Fibroblast of pulmonary artery (primary cell): ENCODE measurements at regions not wholly inside any gene's neighbourhood (a gene's known extent, or its start where the extent isn't known, plus 50 kb on each side); places are given as distances from the start of the nearest gene placed in this dataset.
A peak's percentile ranks its signal among the peaks of the same experiment; 100 is the strongest.

Source experiments
- DNase-seq: peaks from one replicate; pipeline ENCODE4 v3.0.0-alpha.2; 2010; ENCODE audit warnings: low read depth
- H3K4me3 ChIP-seq: replicated peaks from 2 replicates; pipeline ENCODE4 v1.5.1; 2011; ENCODE audit warnings: low read depth, mild to moderate bottlenecking, control low read depth, low read length, moderate library complexity
- TF ChIP-seq, protein P1 (sequence below): IDR thresholded peaks from 2 replicates; pipeline ENCODE4 v1.5.1; 2011; ENCODE audit warnings: mild to moderate bottlenecking, control low read depth, low read length, inconsistent platforms; ENCODE audit errors: missing control alignments

DNA sequence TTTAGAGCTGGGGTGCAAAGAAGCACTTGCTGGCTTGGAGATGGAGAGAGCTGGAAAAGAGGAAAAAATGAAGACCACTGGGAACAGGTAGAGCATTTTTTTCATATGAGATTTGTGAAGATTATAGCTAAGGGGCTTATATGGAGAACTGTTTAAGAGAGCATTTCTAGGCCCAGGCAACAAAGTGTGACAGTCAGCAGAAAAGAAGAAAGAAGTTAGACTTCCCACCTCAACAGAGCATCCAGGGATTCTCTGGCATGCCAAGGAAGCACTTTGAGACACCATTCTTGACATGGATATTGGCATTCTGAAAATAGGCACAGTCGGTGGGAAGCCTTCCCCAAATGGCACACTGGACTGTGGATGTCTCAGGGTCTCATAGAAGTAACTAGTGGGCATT, 195.5 kb downstream of the KLHL28 start:
- TF ChIP-seq, protein P1, sequence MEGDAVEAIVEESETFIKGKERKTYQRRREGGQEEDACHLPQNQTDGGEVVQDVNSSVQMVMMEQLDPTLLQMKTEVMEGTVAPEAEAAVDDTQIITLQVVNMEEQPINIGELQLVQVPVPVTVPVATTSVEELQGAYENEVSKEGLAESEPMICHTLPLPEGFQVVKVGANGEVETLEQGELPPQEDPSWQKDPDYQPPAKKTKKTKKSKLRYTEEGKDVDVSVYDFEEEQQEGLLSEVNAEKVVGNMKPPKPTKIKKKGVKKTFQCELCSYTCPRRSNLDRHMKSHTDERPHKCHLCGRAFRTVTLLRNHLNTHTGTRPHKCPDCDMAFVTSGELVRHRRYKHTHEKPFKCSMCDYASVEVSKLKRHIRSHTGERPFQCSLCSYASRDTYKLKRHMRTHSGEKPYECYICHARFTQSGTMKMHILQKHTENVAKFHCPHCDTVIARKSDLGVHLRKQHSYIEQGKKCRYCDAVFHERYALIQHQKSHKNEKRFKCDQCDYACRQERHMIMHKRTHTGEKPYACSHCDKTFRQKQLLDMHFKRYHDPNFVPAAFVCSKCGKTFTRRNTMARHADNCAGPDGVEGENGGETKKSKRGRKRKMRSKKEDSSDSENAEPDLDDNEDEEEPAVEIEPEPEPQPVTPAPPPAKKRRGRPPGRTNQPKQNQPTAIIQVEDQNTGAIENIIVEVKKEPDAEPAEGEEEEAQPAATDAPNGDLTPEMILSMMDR = no peak

DNA sequence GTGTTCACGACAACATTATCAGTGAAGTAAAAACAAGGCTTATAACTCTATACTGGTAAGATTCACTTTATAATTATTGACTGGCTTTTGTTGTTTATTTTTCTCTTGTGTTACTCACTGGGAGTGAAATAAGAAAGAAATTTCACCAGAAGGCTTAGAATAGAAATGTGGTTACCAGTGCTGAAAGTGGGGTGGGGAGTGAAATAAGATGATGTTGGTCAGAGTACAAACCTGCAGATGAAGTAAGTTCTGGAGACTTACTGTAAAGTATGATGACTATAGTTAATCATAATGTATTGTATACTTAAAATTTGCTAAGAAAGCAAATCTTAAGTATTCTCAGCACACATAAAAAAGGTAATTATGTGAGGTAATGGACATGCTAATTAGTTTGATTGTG, 198.4 kb downstream of the KLHL28 start:
- no peak overlapping the region for H3K4me3 ChIP-seq
- TF ChIP-seq, protein P1 = no peak
- DNase-seq = no peak

More for the DNA sequence above, 195.5 kb downstream of the KLHL28 start:
- H3K4me3 ChIP-seq = no peak overlapping the region
- DNase-seq = no peak

DNA sequence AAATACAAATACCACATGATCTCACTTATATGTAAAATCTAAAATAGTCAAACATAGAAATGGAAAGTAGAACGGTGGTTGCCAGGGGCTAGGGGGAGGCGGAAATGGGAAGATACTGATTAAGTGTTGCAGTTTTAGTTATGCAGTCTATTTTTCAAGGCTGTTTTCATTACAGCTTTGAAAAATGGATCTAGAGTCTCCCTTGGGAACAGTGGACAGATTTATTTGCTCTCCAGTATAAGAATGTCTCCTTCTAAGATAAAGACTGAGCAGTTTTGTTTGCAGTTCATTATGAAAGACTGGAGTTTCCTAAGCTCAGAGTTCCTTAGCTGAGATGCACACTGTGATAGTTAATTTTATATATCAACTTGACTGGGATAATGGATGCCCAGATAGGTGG, 202.5 kb downstream of the KLHL28 start:
- TF ChIP-seq, protein P1 = no peak
- DNase-seq = peak; percentile 24
- no peak overlapping the region for H3K4me3 ChIP-seq

DNA sequence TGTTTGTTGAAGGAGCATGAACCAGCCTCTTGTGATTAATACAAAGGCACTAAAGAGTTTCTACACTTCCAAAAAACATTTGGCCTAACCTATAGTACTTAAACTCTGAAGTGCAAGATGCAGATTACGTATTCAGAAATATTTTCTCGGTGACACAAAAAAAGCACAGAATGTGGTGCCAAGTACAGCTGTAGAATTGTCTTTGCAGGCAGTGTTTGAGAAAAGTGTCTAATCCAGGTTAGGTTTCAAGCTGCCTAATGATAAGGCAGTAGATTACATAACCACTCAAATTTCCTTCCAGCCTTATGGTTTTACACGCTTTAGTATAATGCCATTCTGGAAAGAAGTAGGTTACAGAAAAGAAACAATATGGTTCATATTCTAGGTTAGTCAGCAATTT, 205.2 kb downstream of the KLHL28 start:
- TF ChIP-seq, protein P1 = no peak
- DNase-seq = peak; percentile 31
- H3K4me3 ChIP-seq = no peak overlapping the region

DNA sequence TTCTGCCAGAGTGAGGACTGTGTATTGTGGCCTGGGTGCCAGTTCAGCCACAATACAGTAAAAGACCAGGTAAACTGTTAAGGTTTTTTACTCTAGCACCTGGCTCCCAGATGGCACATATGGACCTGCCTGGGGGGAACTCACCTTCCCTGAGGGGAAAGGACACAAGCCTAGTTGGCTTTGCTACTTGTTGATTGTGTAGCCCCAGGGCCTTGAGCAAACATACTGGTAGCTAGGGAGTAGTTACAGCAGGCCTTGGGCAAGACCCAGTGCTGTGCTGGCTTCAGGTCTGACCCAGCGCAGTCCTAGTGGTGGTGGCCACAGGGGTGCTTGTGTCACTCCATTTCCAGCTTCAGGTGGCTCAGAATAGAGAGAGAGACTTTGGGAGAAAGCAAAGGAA, 216.4 kb downstream of the KLHL28 start:
- DNase-seq = no peak
- TF ChIP-seq, protein P1 = no peak
- H3K4me3 ChIP-seq = no peak overlapping the region

DNA sequence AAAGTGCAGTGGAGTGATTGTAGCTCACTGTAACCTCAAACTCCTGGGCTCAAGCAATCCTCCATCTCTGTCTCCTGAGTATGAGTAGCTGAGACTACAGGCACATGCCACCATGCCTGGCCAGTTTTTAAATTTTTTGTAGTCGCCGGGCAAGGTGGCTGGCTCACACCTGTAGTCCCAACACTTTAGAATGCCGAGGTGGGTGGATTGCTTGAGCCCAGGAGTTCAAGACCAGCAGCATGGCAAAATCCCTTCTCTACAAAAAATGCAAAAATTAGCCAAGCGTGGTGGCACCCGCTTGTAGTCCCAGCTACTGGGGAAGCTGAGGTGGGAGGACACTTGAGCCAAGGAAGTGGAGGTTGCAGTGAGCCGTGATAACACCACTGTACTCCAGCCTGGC, 219.5 kb downstream of the KLHL28 start:
- no peak for DNase-seq
- TF ChIP-seq, protein P1 = no peak
- no peak overlapping the region for H3K4me3 ChIP-seq

DNA sequence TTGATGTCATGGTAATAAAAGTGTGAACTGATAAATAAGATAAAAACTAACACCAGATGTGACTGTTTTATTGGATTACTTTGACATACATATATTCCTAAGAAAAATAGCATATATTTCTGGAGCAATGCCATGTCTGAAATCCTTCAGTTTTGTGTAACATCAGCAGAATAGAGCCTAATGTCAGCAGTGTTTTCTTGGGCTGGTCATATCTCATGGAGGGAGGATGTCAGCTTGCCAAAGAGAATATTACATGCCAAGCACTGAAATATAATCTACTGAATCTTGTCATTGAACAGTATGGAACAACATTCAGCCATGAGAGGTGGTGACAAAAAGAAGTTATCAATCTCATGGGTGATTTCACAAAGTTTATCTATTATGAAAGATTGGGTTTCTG, 220.3 kb downstream of the KLHL28 start:
- TF ChIP-seq, protein P1 = no peak
- no peak for DNase-seq
- H3K4me3 ChIP-seq = no peak overlapping the region
